Upper lobe of right lung (tissue), 1 donor: ENCODE measurements at regions not wholly inside any gene's neighbourhood (a gene's known extent, or its start where the extent isn't known, plus 50 kb on each side); places are given as distances from the start of the nearest gene placed in this dataset. TPM values are rescaled to one million over a fixed set of nuclear protein-coding genes. Genes with fewer than 3 reads are reported as not detected.

ENCODE experiments used
- ATAC-seq: fragments of 200-7000 bp; cut with Tn5 transposase; one replicate; pipeline ENCODE4 v1.9.1; 2020; ENCODE audit warnings: mild to moderate bottlenecking, moderate library complexity
- DNase-seq: peaks from one replicate; pipeline ENCODE4 v3.0.0-alpha.2; 2020
- H3K27ac ChIP-seq: fragments of 200-600 bp; one replicate; pipeline ENCODE4 v1.8.0; 2022
- H3K27me3 ChIP-seq: fragments of 200-600 bp; one replicate; pipeline ENCODE4 v1.8.0; 2022; ENCODE audit warnings: mild to moderate bottlenecking
- H3K36me3 ChIP-seq: fragments of 200-600 bp; one replicate; pipeline ENCODE4 v1.8.0; 2022
- H3K4me1 ChIP-seq: fragments of 200-600 bp; one replicate; pipeline ENCODE4 v1.8.0; 2022
- H3K4me3 ChIP-seq: fragments of 200-600 bp; one replicate; pipeline ENCODE4 v1.8.0; 2022; ENCODE audit warnings: mild to moderate bottlenecking
- H3K9me3 ChIP-seq: fragments of 200-600 bp; one replicate; pipeline ENCODE4 v1.8.0; 2022
- CTCF ChIP-seq: fragments of 200-600 bp; IDR thresholded peaks from one replicate; pipeline ENCODE4 v1.8.0; 2022; ENCODE audit warnings: antibody characterized with exemption
- intact Hi-C: fragments of 100-400 bp; cut with DNase I; formaldehyde crosslinking; loops from one replicate; pipeline ENCODE4 v1.11.0; 2022
- microRNA-seq: library from miRNA; unstranded; fragments of <30 nt; microRNA quantifications from one replicate; pipeline ENCODE4 v1.2.0, GENCODE V29; 2020; ENCODE audit warnings: borderline microRNAs expressed
- donor health status: DM: no; HTN: yes; CAD: no; lungs with severe emphysema.

DNA sequence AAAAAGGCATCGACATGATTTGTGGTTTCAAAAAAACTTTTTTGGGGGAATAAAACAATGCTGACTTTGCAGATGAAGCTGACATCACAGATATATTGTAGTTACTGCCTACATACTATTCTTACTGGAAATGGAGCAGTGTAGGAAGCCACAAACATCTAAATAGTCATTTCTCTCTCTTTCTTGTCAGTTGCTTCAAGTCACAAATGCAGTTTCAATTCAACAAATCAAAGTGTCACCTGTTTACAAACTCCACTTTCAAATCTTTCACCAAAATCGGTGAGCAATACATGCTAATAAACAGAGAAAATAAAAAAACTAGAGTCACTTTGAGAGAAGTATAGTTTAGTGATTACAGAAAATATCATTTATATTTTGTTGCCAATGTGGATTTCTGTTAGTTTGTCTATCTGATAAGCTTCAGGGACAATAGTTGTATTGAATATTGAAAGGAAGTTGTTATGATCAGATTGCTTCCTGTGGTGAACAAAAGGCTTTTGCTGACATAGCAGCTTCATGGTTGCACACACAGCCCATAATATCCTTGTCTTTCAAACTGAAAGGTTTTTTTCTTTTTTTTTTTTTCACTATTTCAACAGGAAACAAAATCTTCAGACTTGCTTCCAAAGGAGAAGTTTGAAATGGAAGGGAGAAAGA lies 49.7 kb upstream of the PTPN13 start:
- no peak for DNase-seq
- H3K27me3 ChIP-seq, result no peaks in the 10 kb centered on the region
- ATAC-seq, result no peak
- H3K27ac ChIP-seq, result no peak overlapping the region
- intact Hi-C loops, result no loop called here
- no peak overlapping the region for H3K4me3 ChIP-seq
- TF ChIP-seq CTCF, result no peak
- no peaks in the 10 kb centered on the region for H3K9me3 ChIP-seq
- H3K36me3 ChIP-seq, result no peaks in the 10 kb centered on the region
- H3K4me1 ChIP-seq, result no peaks in the 10 kb centered on the region

Small RNAs in the stretch of these regions (microRNA-seq; reads per million reads assigned to microRNA genes)
- gene MIR4452, result not detected
